ENCODE measurements at regions not wholly inside any gene's neighbourhood (a gene's known extent, or its start where the extent isn't known, plus 50 kb on each side); places are given as distances from the start of the nearest gene placed in this dataset.

DNA sequence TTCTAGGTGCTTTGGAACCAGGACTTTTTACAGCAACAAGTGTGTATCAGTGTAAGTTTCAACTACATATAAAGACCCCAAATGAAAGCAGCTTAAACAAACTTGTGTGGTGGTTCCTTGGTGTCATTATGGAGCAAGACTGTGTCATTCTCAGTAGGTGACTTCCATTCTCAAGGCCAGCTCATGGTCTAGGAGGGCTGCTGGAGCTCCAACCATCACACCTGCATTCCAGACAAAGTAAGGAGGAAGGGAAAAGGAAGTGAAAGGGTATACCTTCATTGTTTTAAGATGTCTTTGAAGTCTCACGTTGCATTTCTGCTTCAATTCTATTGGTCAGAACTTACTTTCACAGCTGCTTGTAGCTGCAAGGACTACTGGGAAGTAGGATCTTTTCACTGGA lies 188.6 kb downstream of the C1orf94 start:
- TF ChIP-seq JUNB (IDR thresholded peaks at IDR 0.05) (no peak), RCOR1 (IDR thresholded peaks at IDR 0.05; ENCODE audit: low read depth, low read length) (no peak), JUN (IDR thresholded peaks at IDR 0.05) (no peak), EP300 (IDR thresholded peaks at IDR 0.05) (no peak), POLR2A (IDR thresholded peaks at IDR 0.05; ENCODE audit: low read length) (no peak)
- TF ChIP-seq, protein P1, sequence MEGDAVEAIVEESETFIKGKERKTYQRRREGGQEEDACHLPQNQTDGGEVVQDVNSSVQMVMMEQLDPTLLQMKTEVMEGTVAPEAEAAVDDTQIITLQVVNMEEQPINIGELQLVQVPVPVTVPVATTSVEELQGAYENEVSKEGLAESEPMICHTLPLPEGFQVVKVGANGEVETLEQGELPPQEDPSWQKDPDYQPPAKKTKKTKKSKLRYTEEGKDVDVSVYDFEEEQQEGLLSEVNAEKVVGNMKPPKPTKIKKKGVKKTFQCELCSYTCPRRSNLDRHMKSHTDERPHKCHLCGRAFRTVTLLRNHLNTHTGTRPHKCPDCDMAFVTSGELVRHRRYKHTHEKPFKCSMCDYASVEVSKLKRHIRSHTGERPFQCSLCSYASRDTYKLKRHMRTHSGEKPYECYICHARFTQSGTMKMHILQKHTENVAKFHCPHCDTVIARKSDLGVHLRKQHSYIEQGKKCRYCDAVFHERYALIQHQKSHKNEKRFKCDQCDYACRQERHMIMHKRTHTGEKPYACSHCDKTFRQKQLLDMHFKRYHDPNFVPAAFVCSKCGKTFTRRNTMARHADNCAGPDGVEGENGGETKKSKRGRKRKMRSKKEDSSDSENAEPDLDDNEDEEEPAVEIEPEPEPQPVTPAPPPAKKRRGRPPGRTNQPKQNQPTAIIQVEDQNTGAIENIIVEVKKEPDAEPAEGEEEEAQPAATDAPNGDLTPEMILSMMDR (IDR thresholded peaks at IDR 0.05), result no peak
- TF ChIP-seq, protein P2, sequence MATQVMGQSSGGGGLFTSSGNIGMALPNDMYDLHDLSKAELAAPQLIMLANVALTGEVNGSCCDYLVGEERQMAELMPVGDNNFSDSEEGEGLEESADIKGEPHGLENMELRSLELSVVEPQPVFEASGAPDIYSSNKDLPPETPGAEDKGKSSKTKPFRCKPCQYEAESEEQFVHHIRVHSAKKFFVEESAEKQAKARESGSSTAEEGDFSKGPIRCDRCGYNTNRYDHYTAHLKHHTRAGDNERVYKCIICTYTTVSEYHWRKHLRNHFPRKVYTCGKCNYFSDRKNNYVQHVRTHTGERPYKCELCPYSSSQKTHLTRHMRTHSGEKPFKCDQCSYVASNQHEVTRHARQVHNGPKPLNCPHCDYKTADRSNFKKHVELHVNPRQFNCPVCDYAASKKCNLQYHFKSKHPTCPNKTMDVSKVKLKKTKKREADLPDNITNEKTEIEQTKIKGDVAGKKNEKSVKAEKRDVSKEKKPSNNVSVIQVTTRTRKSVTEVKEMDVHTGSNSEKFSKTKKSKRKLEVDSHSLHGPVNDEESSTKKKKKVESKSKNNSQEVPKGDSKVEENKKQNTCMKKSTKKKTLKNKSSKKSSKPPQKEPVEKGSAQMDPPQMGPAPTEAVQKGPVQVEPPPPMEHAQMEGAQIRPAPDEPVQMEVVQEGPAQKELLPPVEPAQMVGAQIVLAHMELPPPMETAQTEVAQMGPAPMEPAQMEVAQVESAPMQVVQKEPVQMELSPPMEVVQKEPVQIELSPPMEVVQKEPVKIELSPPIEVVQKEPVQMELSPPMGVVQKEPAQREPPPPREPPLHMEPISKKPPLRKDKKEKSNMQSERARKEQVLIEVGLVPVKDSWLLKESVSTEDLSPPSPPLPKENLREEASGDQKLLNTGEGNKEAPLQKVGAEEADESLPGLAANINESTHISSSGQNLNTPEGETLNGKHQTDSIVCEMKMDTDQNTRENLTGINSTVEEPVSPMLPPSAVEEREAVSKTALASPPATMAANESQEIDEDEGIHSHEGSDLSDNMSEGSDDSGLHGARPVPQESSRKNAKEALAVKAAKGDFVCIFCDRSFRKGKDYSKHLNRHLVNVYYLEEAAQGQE (IDR thresholded peaks at IDR 0.05), result no peak
